ENCODE measurements at regions not wholly inside any gene's neighbourhood (a gene's known extent, or its start where the extent isn't known, plus 50 kb on each side); places are given as distances from the start of the nearest gene placed in this dataset.

GRCh38 chr13:107551521-107551920 lies 663.8 kb downstream of the LIG4 start:
- TF ChIP-seq HDAC1 (IDR thresholded peaks at IDR 0.05) (no peak), KLF13 (tag; IDR thresholded peaks at IDR 0.05; ENCODE audit: borderline replicate concordance, low read depth) (no peak), ZNF23 (CRISPR knock-in tag; IDR thresholded peaks at IDR 0.05) (no peak), TFAP4 (CRISPR knock-in tag; IDR thresholded peaks at IDR 0.05; ENCODE audit: borderline replicate concordance) (no peak), MNT (conservative IDR thresholded peaks at IDR 0.05) (no peak), SMAD3 (CRISPR knock-in tag; conservative IDR thresholded peaks at IDR 0.05) (no peak), PRDM10 (IDR thresholded peaks at IDR 0.05; ENCODE audit: partially characterized antibody) (no peak)

Measured in K562 (cell line).